Choroid plexus epithelial cell (primary cell): ENCODE measurements at regions not wholly inside any gene's neighbourhood (a gene's known extent, or its start where the extent isn't known, plus 50 kb on each side); places are given as distances from the start of the nearest gene placed in this dataset.

Experiments used
- DNase-seq: peaks from one replicate; pipeline ENCODE4 v3.0.0-alpha.2; 2010; ENCODE audit warnings: low read depth
- H3K4me3 ChIP-seq: 2 replicates; pipeline ENCODE4 v1.5.1; 2011; ENCODE audit warnings: low read depth, mild to moderate bottlenecking, control low read depth, low read length, moderate library complexity
- TF ChIP-seq, protein P1 (sequence below): conservative IDR thresholded peaks from 2 replicates; pipeline ENCODE4 v1.5.1; 2011; ENCODE audit warnings: low read depth, mild to moderate bottlenecking, control low read depth, inconsistent platforms, low read length, moderate library complexity

DNA sequence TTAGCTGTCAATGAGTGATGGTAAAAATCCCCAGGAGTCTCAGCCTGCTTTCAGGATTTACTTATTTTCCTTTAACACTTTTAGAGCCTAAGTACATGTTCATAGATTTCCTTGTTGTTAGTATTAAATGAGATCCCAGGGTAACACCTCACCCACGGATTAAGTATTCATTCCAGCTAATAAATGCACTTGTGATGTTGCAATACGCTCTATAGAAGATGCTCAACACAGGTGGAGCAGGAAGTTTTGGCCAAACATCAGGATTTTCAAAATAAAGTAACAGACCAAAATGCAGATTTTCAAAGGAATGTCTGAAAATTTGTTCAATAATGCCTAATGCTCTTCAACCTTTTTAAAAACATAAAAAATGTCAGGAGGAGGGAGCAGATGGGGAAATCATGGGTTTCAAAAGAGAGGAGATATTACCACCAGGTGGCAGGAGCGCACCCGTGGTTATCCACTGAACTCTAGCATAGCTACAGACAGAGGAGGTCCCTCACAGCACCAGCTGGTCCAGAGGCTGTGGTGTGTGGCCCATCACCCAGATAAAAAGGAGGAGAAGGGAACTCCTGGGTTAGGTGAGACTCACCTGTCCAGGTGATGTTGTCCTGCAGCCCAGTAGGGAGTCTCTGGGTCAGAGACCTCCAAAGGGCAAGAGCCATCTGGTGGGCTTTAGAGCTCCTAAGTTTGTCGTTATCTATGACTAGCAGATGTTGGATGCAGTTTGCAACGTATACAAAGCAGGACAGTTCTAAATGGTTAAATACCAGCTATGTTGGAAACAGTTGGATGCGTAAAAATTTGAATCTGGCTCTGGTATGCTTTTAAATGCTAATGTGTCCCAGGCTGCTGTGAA, 1158.4 kb upstream of the TMEM132C start:
- TF ChIP-seq, protein P1, sequence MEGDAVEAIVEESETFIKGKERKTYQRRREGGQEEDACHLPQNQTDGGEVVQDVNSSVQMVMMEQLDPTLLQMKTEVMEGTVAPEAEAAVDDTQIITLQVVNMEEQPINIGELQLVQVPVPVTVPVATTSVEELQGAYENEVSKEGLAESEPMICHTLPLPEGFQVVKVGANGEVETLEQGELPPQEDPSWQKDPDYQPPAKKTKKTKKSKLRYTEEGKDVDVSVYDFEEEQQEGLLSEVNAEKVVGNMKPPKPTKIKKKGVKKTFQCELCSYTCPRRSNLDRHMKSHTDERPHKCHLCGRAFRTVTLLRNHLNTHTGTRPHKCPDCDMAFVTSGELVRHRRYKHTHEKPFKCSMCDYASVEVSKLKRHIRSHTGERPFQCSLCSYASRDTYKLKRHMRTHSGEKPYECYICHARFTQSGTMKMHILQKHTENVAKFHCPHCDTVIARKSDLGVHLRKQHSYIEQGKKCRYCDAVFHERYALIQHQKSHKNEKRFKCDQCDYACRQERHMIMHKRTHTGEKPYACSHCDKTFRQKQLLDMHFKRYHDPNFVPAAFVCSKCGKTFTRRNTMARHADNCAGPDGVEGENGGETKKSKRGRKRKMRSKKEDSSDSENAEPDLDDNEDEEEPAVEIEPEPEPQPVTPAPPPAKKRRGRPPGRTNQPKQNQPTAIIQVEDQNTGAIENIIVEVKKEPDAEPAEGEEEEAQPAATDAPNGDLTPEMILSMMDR = peak; percentile 83
- H3K4me3 ChIP-seq = no peak overlapping the region
- DNase-seq = peak; percentile 78

DNA sequence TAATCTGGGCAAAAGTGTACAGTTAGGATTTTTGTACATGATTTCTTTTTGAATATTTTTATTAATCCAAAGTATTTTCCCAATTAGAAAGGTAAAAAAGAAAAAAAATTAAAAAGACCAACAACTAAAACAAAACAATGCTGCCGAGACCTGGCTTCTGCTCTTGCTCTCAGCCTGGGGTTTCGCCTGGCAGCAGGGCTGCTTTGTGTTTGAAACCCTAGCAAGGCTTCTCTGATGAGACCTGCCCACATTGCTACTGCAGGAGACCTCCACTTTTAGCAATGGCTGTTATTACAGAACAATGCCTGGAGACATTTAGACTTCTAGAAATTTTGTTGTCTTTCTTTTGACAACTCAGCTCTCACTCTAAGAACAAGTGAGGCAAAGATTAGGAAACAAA, 1153.0 kb upstream of the TMEM132C start:
- no peak for DNase-seq
- no peak overlapping the region for H3K4me3 ChIP-seq
- TF ChIP-seq, protein P1 = no peak

DNA sequence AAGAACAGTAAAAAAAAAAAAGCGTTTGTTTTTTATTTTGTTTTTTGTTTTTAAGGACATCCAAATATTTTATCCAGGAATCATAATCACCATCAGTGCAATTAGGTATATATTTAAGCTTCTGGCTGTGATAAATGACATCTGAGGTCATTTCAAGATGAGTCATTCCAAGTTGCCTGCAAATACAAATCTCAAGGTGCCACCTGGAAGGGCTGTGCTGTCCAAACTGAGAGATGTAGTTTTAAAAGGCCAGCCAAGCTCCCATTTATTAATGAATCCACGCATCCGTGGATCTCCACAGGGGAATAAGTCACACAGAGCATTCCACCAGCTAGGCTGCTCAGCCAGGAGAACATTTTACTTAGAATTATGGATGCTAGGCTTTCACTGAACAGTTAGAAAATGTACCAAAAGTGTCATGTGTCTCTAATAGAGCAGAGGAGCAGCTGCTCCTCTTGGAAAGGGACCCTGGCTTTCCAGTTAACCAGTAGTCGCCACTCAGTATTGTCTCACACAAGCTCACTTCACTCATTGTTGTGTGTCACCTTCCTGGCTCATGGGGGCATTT, 1151.4 kb upstream of the TMEM132C start:
- H3K4me3 ChIP-seq = no peak overlapping the region
- DNase-seq = no peak
- TF ChIP-seq, protein P1 = no peak

DNA sequence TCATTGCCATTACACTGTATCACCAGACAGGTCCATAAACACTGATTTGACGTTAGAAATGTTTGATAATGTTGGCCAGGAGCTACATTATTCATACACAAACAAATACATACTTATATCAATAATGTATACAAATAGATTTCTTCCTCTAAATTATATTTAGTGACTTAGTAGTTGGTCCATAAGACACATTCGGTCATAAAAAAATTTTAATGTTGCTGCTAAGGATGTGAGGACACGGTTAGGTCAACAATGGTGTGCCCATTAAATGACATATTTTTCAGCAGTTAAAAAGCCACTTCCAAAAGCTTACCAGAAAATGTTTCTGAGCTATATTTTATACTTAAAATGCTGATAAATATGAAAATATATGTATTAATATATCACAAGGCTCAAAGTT, 1148.7 kb upstream of the TMEM132C start:
- TF ChIP-seq, protein P1 = no peak
- H3K4me3 ChIP-seq = no peak overlapping the region
- no peak for DNase-seq

DNA sequence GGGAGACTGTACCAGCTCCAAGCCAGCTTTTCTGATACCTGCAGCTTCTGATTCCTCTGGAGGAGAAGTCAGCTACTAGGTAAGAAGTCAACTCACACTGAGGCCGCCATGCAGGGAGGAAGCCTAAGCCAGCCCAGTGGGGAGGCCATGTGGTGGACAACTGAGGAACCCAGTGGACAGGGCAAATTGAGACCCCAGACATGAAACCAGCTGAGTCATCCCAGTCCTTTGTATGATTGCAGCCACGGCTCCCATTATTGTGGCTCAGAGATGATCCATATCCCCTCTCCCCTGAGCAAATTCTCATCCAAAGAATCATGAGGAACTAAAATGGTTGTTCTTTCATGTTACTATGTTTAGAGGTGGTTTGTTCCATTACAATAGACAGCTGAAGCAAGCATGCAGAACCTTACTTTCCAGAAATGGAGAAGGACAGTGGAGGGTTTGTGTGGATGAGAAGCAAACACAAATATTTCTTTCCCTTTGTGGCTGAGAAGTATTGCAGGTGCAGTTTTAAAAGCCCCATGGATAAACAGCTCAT, 1147.3 kb upstream of the TMEM132C start:
- TF ChIP-seq, protein P1 = no peak
- H3K4me3 ChIP-seq = no peak overlapping the region
- DNase-seq = no peak

DNA sequence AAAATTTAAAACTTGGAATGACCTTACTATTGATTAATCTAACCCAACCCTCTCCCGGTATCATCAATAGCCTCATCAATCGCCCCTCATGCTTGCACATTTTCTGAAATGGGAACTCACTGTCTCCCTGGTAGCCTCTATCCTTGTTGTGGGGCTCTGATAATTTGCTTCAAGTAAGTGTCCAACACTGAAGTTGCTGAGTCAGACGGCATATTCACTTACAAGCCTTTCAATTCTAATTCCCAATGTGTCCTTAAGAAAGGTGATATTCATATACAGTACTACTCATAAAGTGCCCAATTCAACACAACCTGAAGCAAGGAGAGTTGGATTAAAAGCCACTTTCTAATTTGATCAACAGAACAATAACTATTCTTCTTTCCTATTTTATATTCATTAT, 1146.1 kb upstream of the TMEM132C start:
- DNase-seq = no peak
- TF ChIP-seq, protein P1 = no peak
- H3K4me3 ChIP-seq = no peak overlapping the region
